Testis (tissue), 2 donors: ENCODE measurements at regions not wholly inside any gene's neighbourhood (a gene's known extent, or its start where the extent isn't known, plus 50 kb on each side); places are given as distances from the start of the nearest gene placed in this dataset.

ENCODE experiments used
- CTCF ChIP-seq, 3 experiments: fragments of 450-650 bp in 2 of 3; fragments of 200-600 bp in 1 of 3; sonication (generic) in 1 of 3; IDR thresholded peaks; one replicate each; pipeline ENCODE4 v1.5.1; 2016 to 2019; ENCODE audit warnings: antibody characterized with exemption in 3 of 3, mild to moderate bottlenecking in 2 of 3, moderate library complexity in 1 of 3
- POLR2A ChIP-seq: fragments of 450-650 bp; IDR thresholded peaks from one replicate; pipeline ENCODE4 v1.6.1; 2017; ENCODE audit warnings: antibody characterized with exemption, mild to moderate bottlenecking, moderate library complexity

GRCh38 chr7:115216652-115217051 is 294.8 kb downstream of the MDFIC start:
- TF ChIP-seq CTCF (IDR thresholded peaks at IDR 0.05) (no peak), POLR2A (no peak)
